Ovary (tissue), 3 donors: ENCODE measurements at regions not wholly inside any gene's neighbourhood (a gene's known extent, or its start where the extent isn't known, plus 50 kb on each side); places are given as distances from the start of the nearest gene placed in this dataset.

ENCODE experiments used
- EP300 ChIP-seq: sonication (generic); formaldehyde crosslinking; IDR thresholded peaks from one replicate; pipeline ENCODE4 v1.6.1; 2017; ENCODE audit warnings: antibody characterized with exemption
- TF ChIP-seq, protein P1 (sequence below), 3 donors: fragments of 450-650 bp in 2 of 3; fragments of 200-600 bp in 1 of 3; IDR thresholded peaks; one replicate each; pipeline versions ENCODE4 v1.5.1 to v1.8.0; 2016 to 2022; ENCODE audit warnings: antibody characterized with exemption in 3 of 3, mild to moderate bottlenecking in 1 of 3
- donor health status: DM: no; HTN: no; CAD: no.

GRCh38 chr4:147355847-147356246 lies 125.0 kb upstream of the EDNRA start:
- TF ChIP-seq EP300, result no peak
- TF ChIP-seq, protein P1, sequence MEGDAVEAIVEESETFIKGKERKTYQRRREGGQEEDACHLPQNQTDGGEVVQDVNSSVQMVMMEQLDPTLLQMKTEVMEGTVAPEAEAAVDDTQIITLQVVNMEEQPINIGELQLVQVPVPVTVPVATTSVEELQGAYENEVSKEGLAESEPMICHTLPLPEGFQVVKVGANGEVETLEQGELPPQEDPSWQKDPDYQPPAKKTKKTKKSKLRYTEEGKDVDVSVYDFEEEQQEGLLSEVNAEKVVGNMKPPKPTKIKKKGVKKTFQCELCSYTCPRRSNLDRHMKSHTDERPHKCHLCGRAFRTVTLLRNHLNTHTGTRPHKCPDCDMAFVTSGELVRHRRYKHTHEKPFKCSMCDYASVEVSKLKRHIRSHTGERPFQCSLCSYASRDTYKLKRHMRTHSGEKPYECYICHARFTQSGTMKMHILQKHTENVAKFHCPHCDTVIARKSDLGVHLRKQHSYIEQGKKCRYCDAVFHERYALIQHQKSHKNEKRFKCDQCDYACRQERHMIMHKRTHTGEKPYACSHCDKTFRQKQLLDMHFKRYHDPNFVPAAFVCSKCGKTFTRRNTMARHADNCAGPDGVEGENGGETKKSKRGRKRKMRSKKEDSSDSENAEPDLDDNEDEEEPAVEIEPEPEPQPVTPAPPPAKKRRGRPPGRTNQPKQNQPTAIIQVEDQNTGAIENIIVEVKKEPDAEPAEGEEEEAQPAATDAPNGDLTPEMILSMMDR (IDR thresholded peaks at IDR 0.05), result no peak
